ENCODE measurements at regions not wholly inside any gene's neighbourhood (a gene's known extent, or its start where the extent isn't known, plus 50 kb on each side); places are given as distances from the start of the nearest gene placed in this dataset.
"Not testable (repeated sequence)": the region's sequence is repeated elsewhere in the genome, so short reads cannot be mapped to it uniquely, and the experiment has no call there.

- not testable (repeated sequence) for TF ChIP-seq POLR2A, CTCF, POLR2AphosphoS5, EP300 (IDR thresholded peaks at IDR 0.05)
These were observed 228.0 kb downstream of the CDRT15L2 start for GRCh38 chr17:20807566-20807965.

Data from stomach (tissue), 4 donors.